CD14-positive monocyte (primary cell): ENCODE measurements at regions not wholly inside any gene's neighbourhood (a gene's known extent, or its start where the extent isn't known, plus 50 kb on each side); places are given as distances from the start of the nearest gene placed in this dataset.

Experiments
- DNase-seq, 3 donors: peaks; one replicate each; pipeline ENCODE4 v3.0.0-alpha.2; 2011 to 2022
- H2AFZ ChIP-seq: 2 replicates; pipeline ENCODE4 v1.6.0; 2012; ENCODE audit warnings: mild to moderate bottlenecking, low read depth, low read length, inconsistent platforms; ENCODE audit not compliant: insufficient read depth, poor library complexity, severe bottlenecking
- H3K27ac ChIP-seq, 2 donors: 1 replicate in 1 of 2; 2 replicates in 1 of 2; pipeline ENCODE4 v1.5.1; 2012 to 2013; ENCODE audit warnings: low read length in 2 of 2, control low read depth in 1 of 2, inconsistent platforms in 1 of 2, low read depth in 1 of 2, mild to moderate bottlenecking in 1 of 2
- H3K27me3 ChIP-seq, 2 donors: one replicate each; pipeline versions ENCODE4 v1.6.0 to v1.6.1; 2011 to 2013; ENCODE audit warnings: low read length in 2 of 2; ENCODE audit not compliant: control insufficient read depth in 2 of 2, insufficient read depth in 2 of 2
- H3K36me3 ChIP-seq, 2 donors: replicated peaks in 1 of 2; 1 replicate in 1 of 2; 2 replicates in 1 of 2; pipeline versions ENCODE4 v1.5.1 to v1.6.1; 2012 to 2013; ENCODE audit warnings: low read length in 2 of 2, control low read depth in 1 of 2, inconsistent platforms in 1 of 2, mild to moderate bottlenecking in 1 of 2; ENCODE audit not compliant: insufficient read depth in 2 of 2, control insufficient read depth in 1 of 2
- H3K4me1 ChIP-seq, 2 donors: 1 replicate in 1 of 2; 2 replicates in 1 of 2; pipeline versions ENCODE4 v1.5.1 to v1.6.1; 2012 to 2013; ENCODE audit warnings: low read length in 2 of 2, control low read depth in 1 of 2, inconsistent platforms in 1 of 2, mild to moderate bottlenecking in 1 of 2, moderate library complexity in 1 of 2; ENCODE audit not compliant: insufficient read depth in 2 of 2, control insufficient read depth in 1 of 2
- H3K4me2 ChIP-seq: replicated peaks from 2 replicates; pipeline ENCODE3; 2012; ENCODE audit warnings: low read length, moderate library complexity, mild to moderate bottlenecking; ENCODE audit not compliant: poor library complexity, severe bottlenecking; ENCODE audit errors: extremely low read depth
- H3K4me3 ChIP-seq, 3 experiments: fragments of 200-600 bp in 1 of 3; sonication (generic) in 1 of 3; replicated peaks in 1 of 3; 1 replicate in 2 of 3; 2 replicates in 1 of 3; pipeline ENCODE4 v1.5.1; 2011 to 2013; ENCODE audit warnings: low read length in 3 of 3, mild to moderate bottlenecking in 3 of 3, control low read depth in 2 of 3, low read depth in 2 of 3, inconsistent platforms in 1 of 3, moderate library complexity in 1 of 3
- H3K79me2 ChIP-seq: 2 replicates; pipeline ENCODE4 v1.6.0; 2012; ENCODE audit warnings: mild to moderate bottlenecking, control low read depth, inconsistent platforms, low read length, moderate library complexity; ENCODE audit not compliant: insufficient read depth
- H3K9ac ChIP-seq: 2 replicates; pipeline ENCODE4 v1.6.0; 2017; ENCODE audit warnings: low read length, mild to moderate bottlenecking; ENCODE audit not compliant: insufficient read depth, poor library complexity, severe bottlenecking
- H3K9me3 ChIP-seq, 2 donors: replicated peaks in 1 of 2; 1 replicate in 1 of 2; 2 replicates in 1 of 2; pipeline versions ENCODE4 v1.5.1 to v1.6.1; 2012 to 2013; ENCODE audit warnings: low read length in 2 of 2, control low read depth in 1 of 2; ENCODE audit not compliant: control insufficient read depth in 1 of 2, insufficient read depth in 1 of 2
- H4K20me1 ChIP-seq: 2 replicates; pipeline ENCODE4 v1.6.0; 2012; ENCODE audit warnings: mild to moderate bottlenecking, low read length, control low read depth, moderate library complexity; ENCODE audit not compliant: insufficient read depth
- H3K27ac Mint-ChIP-seq, 7 donors: one replicate each; pipeline ENCODE4 v1.8.0; 2020; ENCODE audit warnings: mild to moderate bottlenecking in 7 of 7, mixed read lengths in 7 of 7, moderate library complexity in 6 of 7, inconsistent platforms in 2 of 7
- H3K27me3 Mint-ChIP-seq, 3 donors: one replicate each; pipeline ENCODE4 v1.8.0; 2021 to 2022; ENCODE audit warnings: low read depth in 3 of 3, mild to moderate bottlenecking in 3 of 3, mixed read lengths in 3 of 3, moderate library complexity in 3 of 3, inconsistent platforms in 1 of 3
- H3K36me3 Mint-ChIP-seq, 2 donors: one replicate each; pipeline ENCODE4 v1.8.0; 2020; ENCODE audit warnings: mixed read lengths in 2 of 2, inconsistent platforms in 1 of 2, mild to moderate bottlenecking in 1 of 2
- H3K4me1 Mint-ChIP-seq: one replicate; pipeline ENCODE4 v1.8.0; 2020; ENCODE audit warnings: mild to moderate bottlenecking, mixed read lengths
- H3K4me3 Mint-ChIP-seq, 2 donors: one replicate each; pipeline ENCODE4 v1.8.0; 2020; ENCODE audit warnings: mild to moderate bottlenecking in 2 of 2, mixed read lengths in 2 of 2, moderate library complexity in 1 of 2
- H3K9me3 Mint-ChIP-seq, 7 donors: one replicate each; pipeline ENCODE4 v1.8.0; 2020 to 2022; ENCODE audit warnings: mixed read lengths in 7 of 7, mild to moderate bottlenecking in 6 of 7, moderate library complexity in 6 of 7, inconsistent platforms in 2 of 7
- CTCF ChIP-seq: fragments of 200-600 bp; IDR thresholded peaks from one replicate; pipeline ENCODE4 v1.8.0; 2022; ENCODE audit warnings: antibody characterized with exemption, mild to moderate bottlenecking
- WGBS: methylation state at CpG from one replicate; pipeline ENCODE4 v1.1.5; 2013; ENCODE audit warnings: missing lambda C conversion rate; ENCODE audit not compliant: insufficient coverage; 5-methylcytosine and 5-hydroxymethylcytosine counted together
- intact Hi-C, 2 donors: fragments of 100-400 bp; cut with micrococcal nuclease; formaldehyde crosslinking; loops; one replicate each; pipeline versions ENCODE4 v1.15.0 to v1.15.1; 2023

GRCh38 chr4:125728568-125728967 is 413.8 kb downstream of the FAT4 start:
- TF ChIP-seq CTCF, result no peak
- H3K4me2 ChIP-seq, result no peak overlapping the region
- peaks cover 0 to 6% of the 10 kb centered on the region in 2 donors for H3K9me3 ChIP-seq
- no peak overlapping the region for H3K4me3 Mint-ChIP-seq
- H3K27me3 ChIP-seq, result no peaks in the 10 kb centered on the region
- H3K4me1 ChIP-seq, result no peaks in the 10 kb centered on the region
- no peaks in the 10 kb centered on the region for H3K36me3 Mint-ChIP-seq
- H3K36me3 ChIP-seq, result no peaks in the 10 kb centered on the region
- H2AFZ ChIP-seq, result no peak overlapping the region
- H3K27ac ChIP-seq, result no peak overlapping the region
- no peaks in the 10 kb centered on the region for H4K20me1 ChIP-seq
- H3K27ac Mint-ChIP-seq, result no peak overlapping the region
- no peaks in the 10 kb centered on the region for H3K4me1 Mint-ChIP-seq
- no peak for DNase-seq
- no peak overlapping the region for H3K9ac ChIP-seq
- no peak overlapping the region for H3K4me3 ChIP-seq
- intact Hi-C loops, result no loop called here
- WGBS, result 90% methylated on average over 1 of the region's 2 CpGs
- peaks cover 0 to 2% (median 0%) of the 10 kb centered on the region in 7 donors for H3K9me3 Mint-ChIP-seq
- no peaks in the 10 kb centered on the region for H3K79me2 ChIP-seq
- no peaks in the 10 kb centered on the region for H3K27me3 Mint-ChIP-seq

GRCh38 chr4:125729171-125729570 is 414.4 kb downstream of the FAT4 start:
- H3K4me1 ChIP-seq, result no peaks in the 10 kb centered on the region
- TF ChIP-seq CTCF, result no peak
- Mint-ChIP-seq H3K36me3 (no peaks in the 10 kb centered on the region), H3K4me3 (no peak overlapping the region), H3K27me3 (no peaks in the 10 kb centered on the region), H3K9me3 (peaks cover 0 to 2% (median 0%) of the 10 kb centered on the region in 7 donors), H3K4me1 (no peaks in the 10 kb centered on the region), H3K27ac (no peak overlapping the region)
- no peak overlapping the region for H3K4me3 ChIP-seq
- no peaks in the 10 kb centered on the region for H3K27me3 ChIP-seq
- H4K20me1 ChIP-seq, result no peaks in the 10 kb centered on the region
- no peaks in the 10 kb centered on the region for H3K36me3 ChIP-seq
- intact Hi-C loops, result no loop called here
- no peak overlapping the region for H3K9ac ChIP-seq
- no peak overlapping the region for H2AFZ ChIP-seq
- H3K27ac ChIP-seq, result no peak overlapping the region
- DNase-seq, result no peak
- no peaks in the 10 kb centered on the region for H3K79me2 ChIP-seq
- no peak overlapping the region for H3K4me2 ChIP-seq
- H3K9me3 ChIP-seq, result peaks cover 0 to 1% of the 10 kb centered on the region in 2 donors
